ENCODE measurements at regions not wholly inside any gene's neighbourhood (a gene's known extent, or its start where the extent isn't known, plus 50 kb on each side); places are given as distances from the start of the nearest gene placed in this dataset.

- DNase-seq (ENCODE audit: low read depth): peak; percentile 27
- H3K4me3 ChIP-seq (ENCODE audit: low read depth, low read length): no peak overlapping the region
- peak; percentile 58 for TF ChIP-seq CTCF (IDR thresholded peaks at IDR 0.05; ENCODE audit: insufficient read depth, low read length)
These were observed 185.7 kb downstream of the MARCHF11 start for GRCh38 chr5:15993919-15994318.

- no peak for TF ChIP-seq CTCF (IDR thresholded peaks at IDR 0.05; ENCODE audit: insufficient read depth, low read length)
- DNase-seq (ENCODE audit: low read depth): peak; percentile 36
- no peak overlapping the region for H3K4me3 ChIP-seq (ENCODE audit: low read depth, low read length)
These were observed 186.3 kb downstream of the MARCHF11 start for GRCh38 chr5:15993334-15993733.

GRCh38 chr5:15992918-15993317 is 186.7 kb downstream of the MARCHF11 start:
- peak; percentile 50 for DNase-seq (ENCODE audit: low read depth)

GRCh38 chr5:15991586-15991985 is 188.0 kb downstream of the MARCHF11 start:
- DNase-seq (ENCODE audit: low read depth): no peak
- TF ChIP-seq CTCF (IDR thresholded peaks at IDR 0.05; ENCODE audit: insufficient read depth, low read length): no peak
- H3K4me3 ChIP-seq (ENCODE audit: low read depth, low read length): no peak overlapping the region

More at GRCh38 chr5:15992918-15993317, 186.7 kb downstream of the MARCHF11 start:
- TF ChIP-seq CTCF (IDR thresholded peaks at IDR 0.05; ENCODE audit: insufficient read depth, low read length): no peak
- no peak overlapping the region for H3K4me3 ChIP-seq (ENCODE audit: low read depth, low read length)
